ENCODE measurements at regions not wholly inside any gene's neighbourhood (a gene's known extent, or its start where the extent isn't known, plus 50 kb on each side); places are given as distances from the start of the nearest gene placed in this dataset.

DNA sequence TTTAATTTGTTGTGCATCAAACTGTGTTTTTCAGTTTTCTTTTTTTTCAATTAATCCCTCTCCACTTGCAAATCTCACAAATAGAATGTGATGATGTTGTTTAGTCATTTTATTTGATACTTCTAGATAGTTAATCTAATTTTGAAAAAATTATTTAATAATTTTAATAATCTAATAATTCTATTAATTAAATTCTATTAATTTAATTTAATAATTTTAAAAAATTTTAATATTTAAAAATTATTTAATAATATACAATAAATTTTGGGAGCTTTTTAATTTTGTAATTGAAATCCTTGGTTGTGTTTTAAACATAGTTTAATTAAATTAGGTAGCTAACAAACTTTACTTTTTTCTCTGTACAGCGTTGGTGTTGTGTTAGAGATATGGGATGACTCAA, 393.8 kb downstream of the OLFM4 start:
- Histone ChIP-seq H3K9me3 (no peaks in the 10 kb centered on the region), H3K27ac (no peak overlapping the region), H3K27me3 (ENCODE audit: insufficient read depth in 3 of 3, low read length in 2 of 3) (no peaks in the 10 kb centered on the region), H3K4me3 (no peak overlapping the region), H3K36me3 (ENCODE audit: insufficient read depth in 1 of 2, low read depth in 1 of 2) (no peaks in the 10 kb centered on the region), H3K4me1 (no peaks in the 10 kb centered on the region)
- intact Hi-C loops (cut with DNase I): no loop called here
- 70 to 86% (median 80%) methylated on average over 1 of the region's 1 CpG for WGBS, 3 donors
- TF ChIP-seq CTCF (IDR thresholded peaks at IDR 0.05): no peak
- no peak for DNase-seq
- no peak for ATAC-seq

GRCh38 chr13:53436396-53436795, 407.8 kb downstream of the OLFM4 start:
- TF ChIP-seq CTCF (IDR thresholded peaks at IDR 0.05): no peak

GRCh38 chr13:53439439-53440225, 411.0 kb downstream of the OLFM4 start:
- H3K27me3 ChIP-seq (ENCODE audit: insufficient read depth in 3 of 3, low read length in 2 of 3): no peaks in the 10 kb centered on the region
- 95 to 99% (median 97%) methylated on average over 16 to 19 of the region's 20 CpGs for WGBS, 3 donors
- no peak overlapping the region for H3K4me3 ChIP-seq
- no peaks in the 10 kb centered on the region for H3K4me1 ChIP-seq
- TF ChIP-seq CTCF (IDR thresholded peaks at IDR 0.05): no peak
- no peak for DNase-seq
- intact Hi-C loops (cut with DNase I): no loop called here
- no peak overlapping the region for H3K27ac ChIP-seq
- H3K36me3 ChIP-seq (ENCODE audit: insufficient read depth in 1 of 2, low read depth in 1 of 2): no peaks in the 10 kb centered on the region
- no peaks in the 10 kb centered on the region for H3K9me3 ChIP-seq
- ATAC-seq: no peak

More at GRCh38 chr13:53436396-53436795, 407.8 kb downstream of the OLFM4 start:
- Histone ChIP-seq H3K36me3 (ENCODE audit: insufficient read depth in 1 of 2, low read depth in 1 of 2) (no peaks in the 10 kb centered on the region), H3K4me3 (no peak overlapping the region), H3K27me3 (ENCODE audit: insufficient read depth in 3 of 3, low read length in 2 of 3) (no peaks in the 10 kb centered on the region), H3K4me1 (no peaks in the 10 kb centered on the region), H3K27ac (no peak overlapping the region), H3K9me3 (no peaks in the 10 kb centered on the region)
- 46 to 59% (median 49%) methylated on average over 3 of the region's 3 CpGs for WGBS, 3 donors
- ATAC-seq (no peak), DNase-seq (no peak)
- intact Hi-C loops (cut with DNase I): no loop called here

GRCh38 chr13:53442979-53443378, 414.4 kb downstream of the OLFM4 start:
- no peak for ATAC-seq
- TF ChIP-seq CTCF (IDR thresholded peaks at IDR 0.05): no peak
- no peaks in the 10 kb centered on the region for H3K4me1 ChIP-seq
- intact Hi-C loops (cut with DNase I): no loop called here
- H3K36me3 ChIP-seq (ENCODE audit: insufficient read depth in 1 of 2, low read depth in 1 of 2): no peaks in the 10 kb centered on the region
- DNase-seq: no peak
- H3K4me3 ChIP-seq: no peak overlapping the region
- H3K27ac ChIP-seq: no peak overlapping the region
- H3K9me3 ChIP-seq: no peaks in the 10 kb centered on the region
- no peaks in the 10 kb centered on the region for H3K27me3 ChIP-seq (ENCODE audit: insufficient read depth in 3 of 3, low read length in 2 of 3)
- 84 to 89% (median 87%) methylated on average over 5 of the region's 5 CpGs for WGBS, 3 donors

DNA sequence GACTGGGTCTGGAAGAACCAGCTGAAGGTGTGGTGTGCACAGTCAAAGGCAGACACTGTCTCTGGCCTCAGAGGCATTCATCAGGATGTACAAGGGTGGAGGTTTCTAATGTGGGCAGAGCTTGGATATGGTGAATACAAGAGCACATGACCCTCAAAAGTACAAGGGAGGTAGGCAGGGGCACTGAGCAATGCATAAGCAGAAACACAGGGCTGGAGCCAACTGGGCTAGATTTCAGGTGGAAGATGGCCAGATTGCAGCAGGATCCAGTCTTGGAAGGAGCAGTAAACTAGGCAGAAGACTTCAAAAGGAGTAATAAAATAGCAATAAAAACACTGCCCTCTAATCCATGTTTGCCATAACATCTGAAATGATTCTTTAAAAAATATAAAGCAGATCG, 417.1 kb downstream of the OLFM4 start:
- 71 to 93% (median 77%) methylated on average over 1 of the region's 1 CpG for WGBS, 3 donors
- Histone ChIP-seq H3K27ac (no peak overlapping the region), H3K4me3 (no peak overlapping the region), H3K27me3 (ENCODE audit: insufficient read depth in 3 of 3, low read length in 2 of 3) (no peaks in the 10 kb centered on the region), H3K9me3 (no peaks in the 10 kb centered on the region), H3K36me3 (ENCODE audit: insufficient read depth in 1 of 2, low read depth in 1 of 2) (no peaks in the 10 kb centered on the region), H3K4me1 (no peaks in the 10 kb centered on the region)
- no peak for ATAC-seq
- intact Hi-C loops (cut with DNase I): no loop called here
- no peak for TF ChIP-seq CTCF (IDR thresholded peaks at IDR 0.05)
- DNase-seq: no peak

Data from psoas muscle (tissue), 7 donors.